HG03025 (cell line): ENCODE measurements at regions not wholly inside any gene's neighbourhood (a gene's known extent, or its start where the extent isn't known, plus 50 kb on each side); places are given as distances from the start of the nearest gene placed in this dataset.

ENCODE experiments used
- ATAC-seq: cut with Tn5 transposase; IDR thresholded peaks from one replicate; pipeline ENCODE4 v1.9.1; 2021; ENCODE audit warnings: mild to moderate bottlenecking, moderate library complexity; ENCODE audit not compliant: unreplicated experiment, low FRiP score

DNA sequence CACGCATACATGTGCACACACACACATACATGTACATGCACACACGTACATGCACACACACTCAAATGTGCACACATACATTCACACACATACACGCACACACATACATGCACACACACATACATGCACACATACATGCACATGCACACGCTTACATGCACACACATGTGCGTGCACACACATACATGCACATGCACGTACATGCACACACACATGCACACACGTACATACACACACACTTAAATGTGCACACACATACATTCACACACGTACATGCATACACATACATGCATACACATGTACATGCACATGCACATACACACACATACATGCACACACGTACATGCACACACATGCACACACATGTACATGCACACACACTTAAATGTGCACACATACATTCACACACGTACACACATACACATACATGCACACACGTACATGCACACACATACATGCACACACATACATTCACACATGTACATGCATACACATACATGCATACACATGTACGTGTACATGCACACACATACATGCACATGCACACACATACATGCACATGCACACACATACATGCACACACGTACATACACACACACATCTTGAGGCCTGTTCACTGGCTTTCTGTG lies 283.7 kb upstream of the ID2 start:
- no peak for ATAC-seq

GRCh38 chr2:8399731-8400130 lies 282.1 kb upstream of the ID2 start:
- no peak for ATAC-seq

DNA sequence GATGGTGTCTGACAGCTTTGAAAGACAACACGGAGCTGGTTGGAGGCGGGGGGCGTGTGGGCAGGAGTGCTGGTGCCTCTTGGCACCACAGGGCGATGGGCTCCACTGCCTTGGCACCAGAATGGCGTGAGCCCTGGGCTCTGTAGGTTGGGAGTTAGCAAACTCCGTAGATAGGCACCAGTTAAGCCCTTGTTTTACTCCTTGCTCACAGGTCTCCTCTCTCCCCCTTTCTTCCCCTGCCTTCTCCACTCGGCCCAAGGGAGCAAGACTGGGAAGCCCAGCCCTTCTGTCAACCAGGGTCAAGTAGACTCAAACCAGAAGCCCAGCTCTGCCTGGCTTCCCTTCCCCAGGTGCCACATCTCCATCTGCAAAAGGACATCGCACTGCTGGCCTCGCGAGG lies 281.7 kb upstream of the ID2 start:
- no peak for ATAC-seq

DNA sequence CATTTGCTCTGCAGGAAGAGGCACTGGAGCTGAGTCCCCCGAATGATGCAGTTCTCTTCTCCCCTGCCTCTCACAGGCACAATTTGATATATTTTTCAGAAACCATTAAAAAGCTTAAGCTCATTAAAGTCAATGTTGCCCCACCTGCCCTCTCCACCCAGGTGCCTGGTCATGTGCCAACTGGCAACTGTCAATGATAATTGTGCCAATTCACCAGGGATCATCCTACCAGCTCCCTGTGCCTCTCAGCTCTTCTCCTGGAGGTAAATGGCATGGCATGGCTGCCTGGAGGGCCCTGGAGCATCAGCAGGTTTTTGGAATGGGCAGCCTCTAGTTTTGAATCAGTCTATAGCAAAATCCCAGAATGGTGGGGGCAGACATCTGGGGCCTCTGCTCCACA lies 279.6 kb upstream of the ID2 start:
- ATAC-seq: no peak

DNA sequence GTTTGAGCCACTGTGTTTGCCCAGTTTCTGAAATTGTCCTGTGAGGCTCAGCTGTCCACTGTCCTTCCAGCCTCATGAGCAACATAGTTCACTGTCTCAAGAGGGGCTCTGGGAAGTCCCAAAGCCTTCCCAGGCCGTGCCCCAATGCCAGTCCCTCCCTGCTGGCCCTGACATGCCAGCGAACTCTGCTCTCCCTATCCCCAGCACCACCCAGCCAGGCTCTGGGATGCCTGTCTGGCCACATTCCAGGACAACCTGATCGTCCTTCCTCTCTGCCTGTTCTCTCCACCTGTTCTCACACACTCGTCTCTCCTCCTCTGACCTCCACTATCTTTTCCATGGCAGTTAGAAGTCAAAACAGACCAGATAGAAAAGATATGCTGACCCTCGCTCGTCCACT lies 278.0 kb upstream of the ID2 start:
- no peak for ATAC-seq

GRCh38 chr2:8405334-8405733 lies 276.5 kb upstream of the ID2 start:
- no peak for ATAC-seq

DNA sequence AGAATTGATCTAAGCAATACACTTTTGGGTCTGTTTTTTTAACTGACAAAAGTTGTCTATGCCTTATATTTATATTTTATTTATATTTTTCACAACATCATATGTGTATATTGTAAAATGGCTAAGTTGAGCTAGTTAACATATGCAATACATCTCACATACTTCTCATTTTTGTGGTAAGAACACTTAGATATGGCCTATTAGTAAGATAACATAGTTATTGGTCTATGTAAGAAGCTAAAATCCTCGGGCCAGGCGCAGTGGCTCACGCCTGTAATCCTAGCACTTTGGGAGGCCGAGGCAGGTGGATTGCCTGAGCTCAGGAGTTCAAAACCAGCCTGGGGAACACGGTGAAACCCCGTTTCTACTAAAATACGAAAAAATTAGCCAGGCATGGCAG lies 275.6 kb upstream of the ID2 start:
- ATAC-seq: no peak

DNA sequence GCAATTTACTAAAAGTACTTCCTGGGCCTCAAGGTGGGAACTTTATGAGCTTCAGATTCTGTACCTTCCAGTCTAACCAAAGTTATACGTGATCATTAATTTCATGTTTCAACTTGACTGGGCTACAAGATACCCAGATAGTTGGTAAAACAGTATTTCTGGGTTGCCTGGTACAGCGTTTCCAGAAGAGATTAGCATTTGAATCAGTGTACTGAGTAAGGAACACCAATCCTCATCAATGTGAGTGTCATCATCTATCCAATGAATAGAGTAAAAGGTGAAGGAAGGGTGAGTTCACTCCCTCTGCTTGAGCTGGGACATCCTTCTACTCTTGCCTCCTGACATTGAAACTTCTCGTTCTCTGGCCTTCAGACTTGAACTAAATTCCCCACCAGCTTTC lies 274.5 kb upstream of the ID2 start:
- ATAC-seq: no peak

GRCh38 chr2:8408560-8409460 lies 273.0 kb upstream of the ID2 start:
- peak; percentile 95 for ATAC-seq

DNA sequence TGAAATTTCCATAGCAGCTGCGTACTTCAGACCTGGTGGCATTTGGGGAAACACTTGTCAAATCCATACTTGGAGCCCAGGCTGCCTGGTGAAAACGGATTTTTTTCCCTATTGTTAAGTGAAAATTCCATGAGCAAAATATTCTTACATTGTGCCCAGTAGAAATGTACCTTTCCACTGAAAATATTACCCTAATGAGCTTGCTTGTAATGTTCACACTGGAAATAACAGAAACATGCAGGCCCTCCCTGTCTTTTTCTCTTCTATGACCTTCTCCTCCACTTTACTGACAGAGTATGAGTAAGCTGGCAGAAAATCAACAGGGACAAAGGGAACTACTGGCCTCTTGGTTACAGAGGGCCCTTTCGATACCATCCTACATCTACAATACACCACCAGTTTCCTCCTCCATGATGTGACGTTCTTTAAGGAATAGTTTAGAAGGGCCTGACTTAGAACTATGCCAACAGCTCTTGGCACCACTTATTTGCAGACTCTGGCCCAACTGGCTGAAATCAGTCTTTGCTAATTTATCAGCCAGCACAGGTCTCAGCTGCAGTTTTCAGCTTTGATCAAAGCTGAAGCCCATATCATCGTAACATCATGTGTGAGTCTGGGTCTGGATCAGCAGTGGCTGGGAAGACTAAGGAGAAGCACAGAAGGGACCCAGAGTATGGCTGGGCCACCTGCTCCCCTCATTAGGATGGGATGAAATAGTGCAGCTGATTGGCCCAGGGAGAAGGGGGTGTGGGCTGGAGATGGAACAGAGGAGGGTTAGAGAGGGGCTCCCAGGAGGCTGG lies 272.2 kb upstream of the ID2 start:
- no peak for ATAC-seq

DNA sequence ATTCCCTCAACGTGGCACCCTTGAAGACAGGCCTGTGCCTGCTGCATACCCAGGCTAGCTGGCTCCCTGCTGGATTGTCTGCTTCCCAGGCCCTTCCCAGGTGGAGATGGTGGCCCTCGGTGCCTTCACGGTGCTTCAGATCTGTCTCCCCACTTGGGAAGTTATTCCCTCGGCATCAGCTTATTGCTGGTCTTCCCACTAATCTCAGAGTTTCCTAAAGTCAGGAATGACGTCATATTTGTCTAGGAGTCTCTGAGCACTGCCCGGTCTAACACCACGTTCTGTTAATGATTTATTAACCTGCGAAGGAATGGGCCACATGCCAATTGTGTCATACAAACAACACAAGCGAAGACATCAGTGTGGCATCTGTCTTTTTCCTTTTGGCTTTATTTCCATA lies 269.8 kb upstream of the ID2 start:
- no peak for ATAC-seq

DNA sequence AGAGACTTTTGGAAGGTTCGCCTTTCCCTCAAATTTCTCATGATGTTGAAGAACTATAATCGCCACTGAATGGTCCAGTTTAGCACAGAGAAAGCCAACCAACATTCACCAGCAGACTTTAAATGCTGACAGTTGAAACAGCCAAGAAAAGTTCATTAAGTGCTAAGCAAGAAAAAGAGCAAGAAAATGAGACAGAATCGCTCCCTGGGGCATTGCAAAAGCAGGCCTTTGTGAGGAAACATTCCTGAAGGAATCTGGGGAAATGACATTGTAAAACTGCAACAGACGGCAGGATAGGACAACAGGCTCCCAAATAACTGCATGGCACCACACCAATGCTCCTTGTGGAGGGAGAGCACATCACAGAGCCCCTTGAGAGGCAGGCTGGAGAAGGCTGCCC lies 269.3 kb upstream of the ID2 start:
- ATAC-seq: no peak

- ATAC-seq: no peak
These were observed 268.2 kb upstream of the ID2 start for GRCh38 chr2:8413589-8414135.

GRCh38 chr2:8414946-8415879 lies 266.6 kb upstream of the ID2 start:
- ATAC-seq: no peak

GRCh38 chr2:8416001-8416571 lies 265.8 kb upstream of the ID2 start:
- ATAC-seq: no peak

GRCh38 chr2:8416849-8417832 lies 264.7 kb upstream of the ID2 start:
- ATAC-seq: no peak

- no peak for ATAC-seq
These were observed 263.1 kb upstream of the ID2 start for GRCh38 chr2:8418721-8419120.

DNA sequence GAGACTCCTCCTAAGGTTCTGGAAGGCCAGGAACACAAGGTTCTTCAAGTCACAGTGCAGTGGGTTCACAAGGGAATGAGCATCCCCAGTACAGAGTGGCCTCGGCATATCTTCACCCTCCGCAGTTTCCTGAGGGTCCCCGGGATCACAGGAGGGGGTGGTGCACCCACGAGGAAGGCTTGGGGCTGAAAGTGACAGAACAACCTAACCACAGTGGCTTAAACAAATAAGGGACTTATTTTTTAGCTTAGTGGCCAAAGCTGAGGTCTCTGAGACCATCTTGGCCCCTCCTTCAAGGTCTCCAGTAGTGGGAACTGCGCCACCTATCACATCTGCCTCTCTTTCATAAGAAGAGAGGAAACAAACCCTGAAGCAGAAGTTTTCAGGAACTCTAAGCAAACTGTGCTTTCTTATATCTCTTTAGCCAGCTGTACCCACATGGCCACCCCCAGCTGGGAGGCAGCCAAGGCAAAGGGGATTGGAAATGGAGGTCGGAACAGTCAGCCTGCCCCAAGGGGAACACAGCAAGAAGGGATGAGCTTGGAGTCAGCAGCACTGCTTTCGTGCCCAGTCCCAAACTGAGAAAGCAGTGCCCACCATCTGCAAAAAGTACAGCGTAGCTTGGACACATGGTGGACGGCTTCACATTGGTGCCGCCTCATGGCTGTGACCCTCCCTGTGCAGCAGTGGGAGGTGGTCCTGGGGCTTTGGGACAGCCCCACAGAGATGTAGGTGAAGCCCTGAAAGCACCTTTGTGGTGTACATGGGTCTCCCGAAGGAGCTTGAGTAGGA lies 260.0 kb upstream of the ID2 start:
- ATAC-seq: no peak
